ENCODE measurements at regions not wholly inside any gene's neighbourhood (a gene's known extent, or its start where the extent isn't known, plus 50 kb on each side); places are given as distances from the start of the nearest gene placed in this dataset.

DNA sequence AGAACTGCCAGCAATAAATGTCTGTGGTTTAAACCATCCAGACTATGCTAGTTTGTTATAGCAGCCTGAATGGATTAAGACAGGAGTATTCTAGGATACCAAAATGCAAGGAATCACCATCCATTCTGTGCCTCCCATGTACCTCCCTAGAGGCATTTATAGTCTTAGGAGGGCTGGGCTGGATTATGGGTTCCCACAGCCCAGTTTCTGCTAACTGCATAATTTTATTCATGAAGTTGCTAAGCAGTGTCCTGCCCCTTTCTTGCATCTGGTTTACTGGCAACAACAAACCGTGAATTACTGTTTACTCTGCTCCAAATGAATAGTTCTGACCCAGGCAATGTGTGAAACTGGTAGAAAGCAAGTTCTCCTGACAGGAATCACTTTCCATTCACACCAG lies 67.1 kb upstream of the PRKX start:
- TF ChIP-seq, protein P1, sequence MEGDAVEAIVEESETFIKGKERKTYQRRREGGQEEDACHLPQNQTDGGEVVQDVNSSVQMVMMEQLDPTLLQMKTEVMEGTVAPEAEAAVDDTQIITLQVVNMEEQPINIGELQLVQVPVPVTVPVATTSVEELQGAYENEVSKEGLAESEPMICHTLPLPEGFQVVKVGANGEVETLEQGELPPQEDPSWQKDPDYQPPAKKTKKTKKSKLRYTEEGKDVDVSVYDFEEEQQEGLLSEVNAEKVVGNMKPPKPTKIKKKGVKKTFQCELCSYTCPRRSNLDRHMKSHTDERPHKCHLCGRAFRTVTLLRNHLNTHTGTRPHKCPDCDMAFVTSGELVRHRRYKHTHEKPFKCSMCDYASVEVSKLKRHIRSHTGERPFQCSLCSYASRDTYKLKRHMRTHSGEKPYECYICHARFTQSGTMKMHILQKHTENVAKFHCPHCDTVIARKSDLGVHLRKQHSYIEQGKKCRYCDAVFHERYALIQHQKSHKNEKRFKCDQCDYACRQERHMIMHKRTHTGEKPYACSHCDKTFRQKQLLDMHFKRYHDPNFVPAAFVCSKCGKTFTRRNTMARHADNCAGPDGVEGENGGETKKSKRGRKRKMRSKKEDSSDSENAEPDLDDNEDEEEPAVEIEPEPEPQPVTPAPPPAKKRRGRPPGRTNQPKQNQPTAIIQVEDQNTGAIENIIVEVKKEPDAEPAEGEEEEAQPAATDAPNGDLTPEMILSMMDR (IDR thresholded peaks at IDR 0.05) = no peak
- no peak for TF ChIP-seq POLR2A (IDR thresholded peaks at IDR 0.05)

All from lower leg skin (tissue), 3 donors.